Stomach (tissue), 4 donors: ENCODE measurements at regions not wholly inside any gene's neighbourhood (a gene's known extent, or its start where the extent isn't known, plus 50 kb on each side); places are given as distances from the start of the nearest gene placed in this dataset.

Experiments used
- EP300 ChIP-seq: sonication (generic); formaldehyde crosslinking; IDR thresholded peaks from one replicate; pipeline ENCODE4 v1.6.1; 2017; ENCODE audit warnings: antibody characterized with exemption
- POLR2A ChIP-seq, 4 donors: fragments of 450-650 bp; IDR thresholded peaks; one replicate each; pipeline ENCODE4 v1.6.1; 2016; ENCODE audit warnings: antibody characterized with exemption in 4 of 4, control low read depth in 2 of 4, mild to moderate bottlenecking in 1 of 4, moderate library complexity in 1 of 4
- POLR2AphosphoS5 ChIP-seq, 3 donors: sonication (generic); formaldehyde crosslinking; IDR thresholded peaks; one replicate each; pipeline ENCODE4 v1.6.1; 2016; ENCODE audit warnings: antibody characterized with exemption in 3 of 3
- TF ChIP-seq, protein P1 (sequence below), 7 experiments: fragments of 450-650 bp in 4 of 7; fragments of 200-600 bp in 3 of 7; sonication (generic) in 3 of 7; IDR thresholded peaks; one replicate each; pipeline ENCODE4 v1.5.1; 2016 to 2019; ENCODE audit warnings: antibody characterized with exemption in 7 of 7, control low read depth in 2 of 7, mild to moderate bottlenecking in 1 of 7

DNA sequence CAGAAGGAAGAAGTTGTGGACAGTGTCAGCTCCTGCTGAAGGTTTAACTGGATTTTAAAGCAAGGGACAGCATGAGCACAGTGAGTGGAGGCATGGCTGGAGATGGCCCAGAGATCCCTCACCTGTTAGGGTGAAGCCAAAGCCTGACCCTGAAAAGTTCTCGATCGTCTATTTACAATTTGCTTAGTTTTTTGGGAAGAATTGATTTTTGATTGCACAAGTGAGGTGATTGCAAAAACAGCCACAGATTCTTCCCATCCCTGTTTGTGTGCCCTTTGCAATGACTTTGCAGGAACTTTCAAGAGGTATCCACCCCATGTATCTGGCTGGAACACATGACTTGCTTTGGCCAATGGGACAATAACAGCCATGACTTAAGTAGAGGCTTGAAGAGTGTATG lies 170.1 kb downstream of the TFAP2C start:
- TF ChIP-seq, protein P1, sequence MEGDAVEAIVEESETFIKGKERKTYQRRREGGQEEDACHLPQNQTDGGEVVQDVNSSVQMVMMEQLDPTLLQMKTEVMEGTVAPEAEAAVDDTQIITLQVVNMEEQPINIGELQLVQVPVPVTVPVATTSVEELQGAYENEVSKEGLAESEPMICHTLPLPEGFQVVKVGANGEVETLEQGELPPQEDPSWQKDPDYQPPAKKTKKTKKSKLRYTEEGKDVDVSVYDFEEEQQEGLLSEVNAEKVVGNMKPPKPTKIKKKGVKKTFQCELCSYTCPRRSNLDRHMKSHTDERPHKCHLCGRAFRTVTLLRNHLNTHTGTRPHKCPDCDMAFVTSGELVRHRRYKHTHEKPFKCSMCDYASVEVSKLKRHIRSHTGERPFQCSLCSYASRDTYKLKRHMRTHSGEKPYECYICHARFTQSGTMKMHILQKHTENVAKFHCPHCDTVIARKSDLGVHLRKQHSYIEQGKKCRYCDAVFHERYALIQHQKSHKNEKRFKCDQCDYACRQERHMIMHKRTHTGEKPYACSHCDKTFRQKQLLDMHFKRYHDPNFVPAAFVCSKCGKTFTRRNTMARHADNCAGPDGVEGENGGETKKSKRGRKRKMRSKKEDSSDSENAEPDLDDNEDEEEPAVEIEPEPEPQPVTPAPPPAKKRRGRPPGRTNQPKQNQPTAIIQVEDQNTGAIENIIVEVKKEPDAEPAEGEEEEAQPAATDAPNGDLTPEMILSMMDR (IDR thresholded peaks at IDR 0.05), result no peak
- no peak for TF ChIP-seq POLR2AphosphoS5 (IDR thresholded peaks at IDR 0.05)
- TF ChIP-seq POLR2A (IDR thresholded peaks at IDR 0.05), result no peak
- no peak for TF ChIP-seq EP300
